ENCODE measurements at regions not wholly inside any gene's neighbourhood (a gene's known extent, or its start where the extent isn't known, plus 50 kb on each side); places are given as distances from the start of the nearest gene placed in this dataset.

DNA sequence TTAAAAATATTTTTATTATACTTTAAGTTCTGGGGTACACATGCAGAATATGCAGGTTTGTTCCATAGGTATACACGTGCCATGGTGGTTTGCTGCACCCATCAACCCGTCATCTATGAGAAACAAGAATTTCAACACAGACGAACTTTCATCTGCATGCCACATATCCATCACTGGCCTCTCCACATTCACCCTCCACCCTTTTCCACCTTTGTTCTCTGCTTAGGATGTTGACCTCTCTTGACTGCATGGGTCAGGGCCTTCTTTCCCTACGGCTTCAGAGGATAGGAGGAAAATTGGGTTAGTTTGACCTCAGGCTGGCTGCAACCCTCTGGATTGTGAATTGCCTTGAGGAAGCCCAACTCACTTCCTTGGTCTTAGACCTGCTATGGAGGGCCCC lies 260.9 kb downstream of the MREG start (continued):
- no peak for TF ChIP-seq CTCF (IDR thresholded peaks at IDR 0.05; ENCODE audit: low read depth, low read length, missing input control)
- TF ChIP-seq NR2F2 (IDR thresholded peaks at IDR 0.05): peak; percentile 74
- TF ChIP-seq FOXA2 (IDR thresholded peaks at IDR 0.05): no peak
- no peak for TF ChIP-seq EGR1 (IDR thresholded peaks at IDR 0.05; ENCODE audit: low read depth in 2 of 2)
- TF ChIP-seq JUND (IDR thresholded peaks at IDR 0.05): no peak
- TF ChIP-seq TAF1 (conservative IDR thresholded peaks at IDR 0.05): no peak

- 93% methylated on average over 3 of the region's 3 CpGs for WGBS
- no peaks in the 10 kb centered on the region for H3K36me3 ChIP-seq (ENCODE audit: control insufficient read depth in 4 of 4, insufficient read depth in 3 of 4, low read depth in 1 of 4, low read length in 3 of 4)
- H3K27ac ChIP-seq (ENCODE audit: low read depth in 1 of 2, low read length in 2 of 2): no peak overlapping the region
- no peak overlapping the region for H3K9ac ChIP-seq (ENCODE audit: low read depth in 1 of 2, low read length in 2 of 2)
- DNase-seq (ENCODE audit: low spot score): no peak
- H3K4me1 ChIP-seq (ENCODE audit: control insufficient read depth in 4 of 4, insufficient read depth in 4 of 4, low read length in 3 of 4): peaks cover 18 to 40% (median 33%) of the 10 kb centered on the region in 4 donors
- H3K9me3 ChIP-seq (ENCODE audit: control insufficient read depth in 4 of 4, low read length in 3 of 4): no peaks in the 10 kb centered on the region
- TF ChIP-seq HNF4A (conservative IDR thresholded peaks at IDR 0.05) (no peak), REST (IDR thresholded peaks at IDR 0.05) (no peak), FOXA1 (IDR thresholded peaks at IDR 0.05) (no peak), GABPA (IDR thresholded peaks at IDR 0.05 in 1 of 2, conservative IDR thresholded peaks at IDR 0.05 in 1 of 2) (no peak)
- TF ChIP-seq, protein P1, sequence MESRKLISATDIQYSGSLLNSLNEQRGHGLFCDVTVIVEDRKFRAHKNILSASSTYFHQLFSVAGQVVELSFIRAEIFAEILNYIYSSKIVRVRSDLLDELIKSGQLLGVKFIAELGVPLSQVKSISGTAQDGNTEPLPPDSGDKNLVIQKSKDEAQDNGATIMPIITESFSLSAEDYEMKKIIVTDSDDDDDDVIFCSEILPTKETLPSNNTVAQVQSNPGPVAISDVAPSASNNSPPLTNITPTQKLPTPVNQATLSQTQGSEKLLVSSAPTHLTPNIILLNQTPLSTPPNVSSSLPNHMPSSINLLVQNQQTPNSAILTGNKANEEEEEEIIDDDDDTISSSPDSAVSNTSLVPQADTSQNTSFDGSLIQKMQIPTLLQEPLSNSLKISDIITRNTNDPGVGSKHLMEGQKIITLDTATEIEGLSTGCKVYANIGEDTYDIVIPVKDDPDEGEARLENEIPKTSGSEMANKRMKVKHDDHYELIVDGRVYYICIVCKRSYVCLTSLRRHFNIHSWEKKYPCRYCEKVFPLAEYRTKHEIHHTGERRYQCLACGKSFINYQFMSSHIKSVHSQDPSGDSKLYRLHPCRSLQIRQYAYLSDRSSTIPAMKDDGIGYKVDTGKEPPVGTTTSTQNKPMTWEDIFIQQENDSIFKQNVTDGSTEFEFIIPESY (IDR thresholded peaks at IDR 0.05): no peak
- H3K27me3 ChIP-seq (ENCODE audit: control insufficient read depth in 4 of 4, insufficient read depth in 4 of 4, low read length in 3 of 4): no peaks in the 10 kb centered on the region
- no peak overlapping the region for H3K4me3 ChIP-seq (ENCODE audit: low read depth in 1 of 3, low read length in 3 of 3)
These were observed 261.5 kb downstream of the MREG start for GRCh38 chr2:215751911-215752272.

DNA sequence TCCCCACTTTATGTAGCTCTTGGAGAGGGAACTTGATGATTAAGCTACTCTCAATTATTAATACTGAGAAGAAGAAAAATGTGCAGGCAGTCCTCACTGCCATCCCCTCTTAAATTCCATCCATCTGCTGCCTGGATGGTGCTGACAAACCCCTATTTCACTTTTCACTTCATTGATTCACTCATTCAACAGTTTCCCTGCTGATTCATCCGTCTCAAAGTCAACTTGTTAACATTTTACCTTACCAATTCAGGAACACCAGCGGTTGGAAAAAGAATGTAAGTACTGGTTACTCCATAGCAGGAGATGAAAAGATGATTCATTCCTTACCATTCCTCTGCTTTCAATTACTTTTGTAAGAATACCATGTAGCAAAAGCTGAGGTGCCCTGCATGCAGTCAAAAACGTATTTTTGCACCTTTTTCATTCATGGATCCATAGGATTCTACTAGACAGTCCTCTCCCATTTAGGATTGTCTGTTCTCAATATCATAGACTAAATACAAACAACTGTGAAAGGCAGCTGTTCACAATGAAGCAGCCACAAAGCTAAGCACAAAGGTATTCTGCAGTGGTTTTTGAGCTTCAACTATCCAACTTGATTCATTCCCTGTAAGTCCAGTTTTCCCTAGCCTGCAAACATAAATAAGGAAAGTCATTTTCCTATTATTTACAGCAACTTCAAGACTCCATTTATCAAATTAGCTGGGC lies 262.0 kb downstream of the MREG start:
- Histone ChIP-seq H3K9me3 (ENCODE audit: control insufficient read depth in 4 of 4, low read length in 3 of 4) (no peaks in the 10 kb centered on the region), H3K4me1 (ENCODE audit: control insufficient read depth in 4 of 4, insufficient read depth in 4 of 4, low read length in 3 of 4) (peaks cover 21 to 45% (median 37%) of the 10 kb centered on the region in 4 donors), H3K4me3 (ENCODE audit: low read depth in 1 of 3, low read length in 3 of 3) (no peak overlapping the region), H3K9ac (ENCODE audit: low read depth in 1 of 2, low read length in 2 of 2) (no peak overlapping the region), H3K27ac (ENCODE audit: low read depth in 1 of 2, low read length in 2 of 2) (peak overlapping the region; percentile 75 to 92), H3K27me3 (ENCODE audit: control insufficient read depth in 4 of 4, insufficient read depth in 4 of 4, low read length in 3 of 4) (no peaks in the 10 kb centered on the region), H3K36me3 (ENCODE audit: control insufficient read depth in 4 of 4, insufficient read depth in 3 of 4, low read depth in 1 of 4, low read length in 3 of 4) (no peaks in the 10 kb centered on the region)
- DNase-seq (ENCODE audit: low spot score): no peak
- WGBS: 92% methylated on average over 3 of the region's 3 CpGs
- TF ChIP-seq HNF4A (conservative IDR thresholded peaks at IDR 0.05) (no peak), RXRA (IDR thresholded peaks at IDR 0.05) (no peak), SP1 (IDR thresholded peaks at IDR 0.05) (no peak)

All from liver (tissue), 8 donors.